ENCODE measurements at regions not wholly inside any gene's neighbourhood (a gene's known extent, or its start where the extent isn't known, plus 50 kb on each side); places are given as distances from the start of the nearest gene placed in this dataset.
"Not testable (repeated sequence)": the region's sequence is repeated elsewhere in the genome, so short reads cannot be mapped to it uniquely, and the experiment has no call there.

- H3K4me3 ChIP-seq (ENCODE audit: low read depth, low read length) = no peak overlapping the region
Observed at GRCh38 chr5:153211076-153211475, 279.4 kb upstream of the GRIA1 start.

GRCh38 chr5:153212471-153212870, 278.0 kb upstream of the GRIA1 start:
- no peak overlapping the region for H3K4me3 ChIP-seq (ENCODE audit: low read depth, low read length)

GRCh38 chr5:153222936-153223335, 267.5 kb upstream of the GRIA1 start:
- H3K4me3 ChIP-seq (ENCODE audit: low read depth, low read length) = no peak overlapping the region

GRCh38 chr5:153223376-153223775, 267.1 kb upstream of the GRIA1 start:
- no peak overlapping the region for H3K4me3 ChIP-seq (ENCODE audit: low read depth, low read length)

GRCh38 chr5:153224651-153225050, 265.8 kb upstream of the GRIA1 start:
- H3K4me3 ChIP-seq (ENCODE audit: low read depth, low read length) = no peak overlapping the region

GRCh38 chr5:153233933-153234332, 256.5 kb upstream of the GRIA1 start:
- H3K4me3 ChIP-seq (ENCODE audit: low read depth, low read length) = no peak overlapping the region

- no peak overlapping the region for H3K4me3 ChIP-seq (ENCODE audit: low read depth, low read length)
Observed at GRCh38 chr5:153236319-153236718, 254.2 kb upstream of the GRIA1 start.

GRCh38 chr5:153237671-153238332, 252.7 kb upstream of the GRIA1 start:
- no peak overlapping the region for H3K4me3 ChIP-seq (ENCODE audit: low read depth, low read length)

- no peak overlapping the region for H3K4me3 ChIP-seq (ENCODE audit: low read depth, low read length)
Observed at GRCh38 chr5:153257381-153257780, 233.1 kb upstream of the GRIA1 start.

GRCh38 chr5:153258469-153258868, 232.0 kb upstream of the GRIA1 start:
- no peak overlapping the region for H3K4me3 ChIP-seq (ENCODE audit: low read depth, low read length)

- no peak overlapping the region for H3K4me3 ChIP-seq (ENCODE audit: low read depth, low read length)
Observed at GRCh38 chr5:153267506-153267905, 223.0 kb upstream of the GRIA1 start.

- H3K4me3 ChIP-seq (ENCODE audit: low read depth, low read length) = no peak overlapping the region
Observed at GRCh38 chr5:153275695-153276094, 214.8 kb upstream of the GRIA1 start.

GRCh38 chr5:153276151-153276550, 214.3 kb upstream of the GRIA1 start:
- H3K4me3 ChIP-seq (ENCODE audit: low read depth, low read length) = no peak overlapping the region

GRCh38 chr5:153296251-153296844, 194.1 kb upstream of the GRIA1 start:
- not testable (repeated sequence) for H3K4me3 ChIP-seq (ENCODE audit: low read depth, low read length)

GRCh38 chr5:153299891-153300290, 190.6 kb upstream of the GRIA1 start:
- no peak overlapping the region for H3K4me3 ChIP-seq (ENCODE audit: low read depth, low read length)

GRCh38 chr5:153308282-153308681, 182.2 kb upstream of the GRIA1 start:
- no peak overlapping the region for H3K4me3 ChIP-seq (ENCODE audit: low read depth, low read length)

GRCh38 chr5:153318556-153318955, 171.9 kb upstream of the GRIA1 start:
- H3K4me3 ChIP-seq (ENCODE audit: low read depth, low read length) = no peak overlapping the region

GRCh38 chr5:153321478-153321877, 169.0 kb upstream of the GRIA1 start:
- no peak overlapping the region for H3K4me3 ChIP-seq (ENCODE audit: low read depth, low read length)

- H3K4me3 ChIP-seq (ENCODE audit: low read depth, low read length) = no peak overlapping the region
Observed at GRCh38 chr5:153340139-153340538, 150.3 kb upstream of the GRIA1 start.

- H3K4me3 ChIP-seq (ENCODE audit: low read depth, low read length) = no peak overlapping the region
Observed at GRCh38 chr5:153340738-153341137, 149.7 kb upstream of the GRIA1 start.

- H3K4me3 ChIP-seq (ENCODE audit: low read depth, low read length) = no peak overlapping the region
Observed at GRCh38 chr5:153342487-153342886, 148.0 kb upstream of the GRIA1 start.

GRCh38 chr5:153347611-153348010, 142.9 kb upstream of the GRIA1 start:
- no peak overlapping the region for H3K4me3 ChIP-seq (ENCODE audit: low read depth, low read length)

Measured in iPS-11a (cell line).